Kidney tubule cell (primary cell): ENCODE measurements at regions not wholly inside any gene's neighbourhood (a gene's known extent, or its start where the extent isn't known, plus 50 kb on each side); places are given as distances from the start of the nearest gene placed in this dataset.

ENCODE experiments used
- DNase-seq: peaks from one replicate; pipeline ENCODE4 v3.0.0-alpha.2; 2018; ENCODE audit warnings: low spot score

- DNase-seq = no peak
These were observed 605.1 kb downstream of the VRK1 start for GRCh38 chr14:97402279-97402678.

GRCh38 chr14:97407701-97408407 is 610.7 kb downstream of the VRK1 start:
- no peak for DNase-seq

GRCh38 chr14:97408503-97408902 is 611.3 kb downstream of the VRK1 start:
- no peak for DNase-seq

GRCh38 chr14:97408937-97409815 is 612.0 kb downstream of the VRK1 start:
- DNase-seq = no peak

GRCh38 chr14:97410667-97411620 is 613.8 kb downstream of the VRK1 start:
- no peak for DNase-seq

GRCh38 chr14:97411938-97412612 is 614.9 kb downstream of the VRK1 start:
- DNase-seq = no peak

DNA sequence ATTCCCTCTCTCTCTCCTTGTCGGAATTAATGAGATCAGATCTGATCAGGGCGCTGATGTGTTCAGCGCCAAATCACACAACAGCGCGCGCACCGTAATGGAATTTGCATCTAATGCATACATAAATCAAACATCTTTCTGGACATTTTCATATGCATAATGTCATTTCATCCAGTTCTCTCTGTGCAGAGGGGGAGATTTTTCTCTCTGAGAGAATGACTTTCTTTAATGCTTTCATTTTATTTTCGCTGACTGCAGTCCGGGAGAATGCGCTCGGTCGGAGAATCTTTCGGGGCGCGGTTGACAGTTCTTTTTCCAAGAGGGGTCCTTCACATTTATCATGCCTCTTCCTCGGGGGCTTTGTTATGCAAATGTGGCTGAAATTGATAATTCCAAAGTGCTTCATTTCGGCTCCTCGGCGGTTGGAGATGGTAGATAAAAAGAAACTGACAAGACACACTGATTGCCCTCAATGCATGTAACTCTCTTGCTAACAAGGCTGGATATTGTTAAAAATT is 615.9 kb downstream of the VRK1 start:
- DNase-seq = no peak

GRCh38 chr14:97413966-97414717 is 617.0 kb downstream of the VRK1 start:
- DNase-seq = no peak

GRCh38 chr14:97414718-97415098 is 617.5 kb downstream of the VRK1 start:
- no peak for DNase-seq

GRCh38 chr14:97415907-97416306 is 618.7 kb downstream of the VRK1 start:
- no peak for DNase-seq

- no peak for DNase-seq
These were observed 619.4 kb downstream of the VRK1 start for GRCh38 chr14:97416550-97416949.

- DNase-seq = no peak
These were observed 620.1 kb downstream of the VRK1 start for GRCh38 chr14:97417331-97417730.

DNA sequence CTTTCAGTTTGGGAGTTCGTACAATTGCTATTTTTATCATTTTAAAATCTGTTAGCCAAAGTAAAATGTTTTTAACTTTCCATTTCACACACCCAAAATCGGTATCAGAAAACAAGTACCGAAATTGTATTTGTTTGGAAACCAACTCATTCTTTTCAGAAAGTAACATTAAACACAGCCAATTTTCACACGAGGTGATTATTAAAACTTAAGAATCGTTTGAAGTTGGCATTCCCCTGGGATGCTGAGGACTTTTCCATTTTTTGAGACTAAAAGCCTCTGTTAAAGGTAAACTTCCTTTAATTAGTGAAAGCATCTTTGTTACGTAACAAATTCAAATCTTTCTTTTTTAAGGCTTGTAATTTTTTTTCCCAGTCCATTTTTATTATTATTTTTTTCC is 623.0 kb downstream of the VRK1 start:
- DNase-seq = no peak

DNA sequence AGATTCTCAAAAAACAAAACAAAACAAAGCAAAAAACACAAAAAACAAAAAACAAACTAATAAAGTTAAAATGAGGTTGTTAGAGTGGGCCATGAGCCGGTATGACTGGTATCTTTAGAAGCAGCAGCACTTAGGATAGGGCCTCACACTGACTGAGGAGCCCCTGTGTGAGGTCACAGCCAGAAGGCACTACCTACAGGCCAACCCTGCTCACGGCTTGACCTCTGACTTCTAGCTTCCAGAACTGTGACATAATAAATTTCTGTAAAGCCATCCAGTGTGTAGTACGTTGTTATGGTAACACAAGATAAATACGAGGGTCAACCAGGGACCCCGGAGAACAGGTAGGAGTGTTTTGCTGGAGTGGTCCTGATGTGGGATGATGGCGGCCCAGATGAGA is 629.6 kb downstream of the VRK1 start:
- no peak for DNase-seq

DNA sequence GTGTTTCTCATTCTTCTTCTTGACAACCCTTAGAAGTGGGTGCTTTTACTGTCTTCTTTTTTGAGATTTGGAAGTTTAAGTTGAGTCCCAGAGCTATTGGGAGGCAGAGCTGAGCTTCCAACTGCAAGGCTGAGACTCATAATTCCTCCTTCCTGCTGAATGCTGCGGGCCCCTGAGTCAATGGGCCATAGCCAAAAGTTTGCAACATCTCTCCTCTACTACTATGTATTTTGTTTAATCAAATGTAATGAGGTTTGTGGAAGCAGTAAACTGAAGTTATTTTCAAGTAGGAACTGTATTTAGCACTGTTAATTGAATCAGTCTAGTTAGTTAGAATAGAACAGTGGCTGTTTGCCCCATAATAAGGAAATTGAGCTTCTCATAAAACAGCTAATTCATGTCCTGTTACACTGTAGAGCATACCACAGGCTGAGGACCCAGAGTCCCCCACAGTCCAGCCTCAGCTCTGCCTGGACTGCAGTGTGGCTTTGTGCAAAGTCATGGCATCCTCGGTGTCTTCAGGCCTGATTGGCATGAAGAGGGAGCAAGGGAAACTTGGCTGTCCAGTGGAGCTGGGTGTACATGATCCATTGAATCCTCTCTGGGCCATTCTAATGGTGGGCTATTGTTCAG is 631.7 kb downstream of the VRK1 start:
- DNase-seq = no peak

- DNase-seq = no peak
These were observed 635.4 kb downstream of the VRK1 start for GRCh38 chr14:97432586-97432985.

GRCh38 chr14:97441740-97442362 is 644.7 kb downstream of the VRK1 start:
- no peak for DNase-seq

GRCh38 chr14:97442363-97442762 is 645.2 kb downstream of the VRK1 start:
- DNase-seq = no peak

DNA sequence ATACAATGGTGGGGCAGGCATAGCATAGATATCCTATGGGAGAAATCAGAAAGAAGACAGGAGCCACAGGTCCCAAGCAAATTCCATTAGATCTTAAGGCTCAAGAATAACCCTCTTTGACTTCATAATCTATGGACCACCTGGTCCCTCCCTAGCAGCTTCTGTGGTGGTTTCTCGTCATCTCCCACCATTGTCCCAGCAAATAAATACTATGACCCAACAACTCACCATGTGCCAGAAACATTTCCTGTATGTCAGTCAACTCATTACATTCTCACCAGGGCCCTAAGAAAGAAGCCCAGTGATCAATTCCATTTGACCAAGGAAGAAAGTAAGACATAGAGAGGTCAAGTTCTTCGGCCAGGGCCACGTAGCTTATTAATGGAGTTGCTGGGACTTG is 646.2 kb downstream of the VRK1 start:
- DNase-seq = no peak

GRCh38 chr14:97444248-97444647 is 647.1 kb downstream of the VRK1 start:
- no peak for DNase-seq
